T-cell (primary cell): ENCODE measurements at regions not wholly inside any gene's neighbourhood (a gene's known extent, or its start where the extent isn't known, plus 50 kb on each side); places are given as distances from the start of the nearest gene placed in this dataset.
"Not testable (repeated sequence)": the region's sequence is repeated elsewhere in the genome, so short reads cannot be mapped to it uniquely, and the experiment has no call there.

Source experiments
- ATAC-seq, 4 experiments: fragments of 200-7000 bp in 3 of 4; fragments of 150-1000 bp in 1 of 4; cut with Tn5 transposase; replicated peaks in 1 of 4; 1 replicate in 3 of 4; 2 replicates in 1 of 4; pipeline ENCODE4 v1.10.0; 2021; ENCODE audit warnings: moderate library complexity in 3 of 4, mild to moderate bottlenecking in 2 of 4, moderate number of reproducible peaks in 1 of 4
- CTCF ChIA-PET, 2 donors: fragments of 300-600 bp; sonication (Branson Sonifier 250); formaldehyde crosslinking; loops; one replicate each; lab custom pipeline; 2022; ENCODE audit warnings: antibody characterized with exemption in 2 of 2; lab: Charles Lee
- POLR2A ChIA-PET, 2 donors: fragments of 300-600 bp; sonication (Branson Sonifier 250); formaldehyde crosslinking; loops; one replicate each; lab custom pipeline; 2022; ENCODE audit warnings: antibody characterized with exemption in 2 of 2; lab: Charles Lee
- DNase-seq, 35 experiments: peaks; one replicate each; pipeline versions ENCODE4 v3.0.0 to v3.0.0-alpha.2; 2013 to 2023
- H3K27ac ChIP-seq: one replicate; pipeline ENCODE4 v1.5.1; 2013; ENCODE audit warnings: low read length
- H3K27me3 ChIP-seq, 2 experiments: replicated peaks in 1 of 2; 1 replicate in 1 of 2; 2 replicates in 1 of 2; pipeline versions ENCODE4 v1.6.1 to v1.7.0; 2013; ENCODE audit warnings: low read length in 1 of 2, mixed read lengths in 1 of 2; ENCODE audit not compliant: control insufficient read depth in 2 of 2, insufficient read depth in 2 of 2; ENCODE audit errors: extremely low read depth in 1 of 2
- H3K36me3 ChIP-seq, 2 donors: 1 replicate in 1 of 2; 2 replicates in 1 of 2; pipeline versions ENCODE4 v1.6.1 to v1.7.0; 2013; ENCODE audit warnings: low read length in 1 of 2; ENCODE audit not compliant: control insufficient read depth in 2 of 2, insufficient read depth in 1 of 2; ENCODE audit errors: extremely low read depth in 1 of 2
- H3K4me1 ChIP-seq, 2 experiments: 1 replicate in 1 of 2; 2 replicates in 1 of 2; pipeline versions ENCODE4 v1.6.1 to v1.7.0; 2013; ENCODE audit warnings: low read length in 2 of 2, mixed read lengths in 1 of 2; ENCODE audit not compliant: insufficient read depth in 2 of 2, control insufficient read depth in 1 of 2; ENCODE audit errors: extremely low read depth in 1 of 2
- H3K4me3 ChIP-seq, 2 donors: 1 replicate in 1 of 2; 2 replicates in 1 of 2; pipeline versions ENCODE4 v1.5.1 to v1.7.0; 2013; ENCODE audit warnings: mild to moderate bottlenecking in 2 of 2, low read length in 1 of 2, moderate library complexity in 1 of 2; ENCODE audit not compliant: control insufficient read depth in 1 of 2; ENCODE audit errors: extremely low read depth in 1 of 2
- H3K9me3 ChIP-seq: 2 replicates; pipeline ENCODE4 v1.7.0; 2013
- H3K27ac Mint-ChIP-seq, 2 donors: one replicate each; pipeline ENCODE4 v1.8.0; 2020 to 2021; ENCODE audit warnings: mild to moderate bottlenecking in 2 of 2, mixed read lengths in 2 of 2
- H3K27me3 Mint-ChIP-seq, 2 donors: one replicate each; pipeline ENCODE4 v1.8.0; 2021 to 2022; ENCODE audit warnings: mixed read lengths in 2 of 2
- H3K36me3 Mint-ChIP-seq: one replicate; pipeline ENCODE4 v1.8.0; 2021; ENCODE audit warnings: mixed read lengths
- H3K4me1 Mint-ChIP-seq, 3 donors: one replicate each; pipeline ENCODE4 v1.8.0; 2020 to 2022; ENCODE audit warnings: mixed read lengths in 3 of 3, mild to moderate bottlenecking in 1 of 3
- H3K4me3 Mint-ChIP-seq, 3 donors: one replicate each; pipeline ENCODE4 v1.8.0; 2020 to 2022; ENCODE audit warnings: mild to moderate bottlenecking in 3 of 3, mixed read lengths in 3 of 3, moderate library complexity in 3 of 3
- H3K9me3 Mint-ChIP-seq, 3 donors: one replicate each; pipeline ENCODE4 v1.8.0; 2020 to 2022; ENCODE audit warnings: mixed read lengths in 3 of 3
- WGBS: methylation state at CpG from one replicate; pipeline ENCODE4 v1.1.5; 2013; ENCODE audit warnings: missing lambda C conversion rate; ENCODE audit not compliant: insufficient coverage; 5-methylcytosine and 5-hydroxymethylcytosine counted together

DNA sequence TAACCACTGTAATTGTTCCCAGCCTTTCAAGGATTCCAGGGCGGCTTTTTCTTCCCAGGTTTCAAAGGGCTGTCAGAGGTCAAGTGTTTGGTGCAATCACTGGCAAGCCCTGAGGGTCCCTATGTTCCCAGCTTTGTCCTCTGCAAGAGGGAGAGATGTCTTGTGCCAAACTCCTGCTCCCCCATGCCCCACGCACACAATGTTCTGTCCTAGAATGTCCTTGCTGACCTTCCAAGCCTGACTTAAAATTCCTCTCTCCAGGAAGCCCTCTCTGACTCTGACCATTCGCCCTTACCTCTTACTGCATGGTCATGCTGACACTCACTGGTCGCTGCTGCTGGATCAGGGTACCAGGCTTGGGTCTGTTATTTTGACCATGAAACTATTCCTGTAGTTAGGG, 152.5 kb upstream of the KCND3 start:
- ChIA-PET CTCF (no interaction called here), POLR2A (no interaction called here)
- Mint-ChIP-seq H3K4me1 (no peaks in the 10 kb centered on the region), H3K36me3 (no peaks in the 10 kb centered on the region), H3K27me3 (peaks cover 24 to 36% of the 10 kb centered on the region in 2 donors), H3K9me3 (peaks cover 0 to 3% (median 0%) of the 10 kb centered on the region in 3 donors), H3K4me3 (no peak overlapping the region), H3K27ac (no peak overlapping the region)
- DNase-seq (no peak), ATAC-seq (no peak)
- no peaks in the 10 kb centered on the region for H3K36me3 ChIP-seq
- no peaks in the 10 kb centered on the region for H3K9me3 ChIP-seq
- H3K4me3 ChIP-seq, result no peak overlapping the region
- H3K27me3 ChIP-seq, result peaks cover 0 to 19% of the 10 kb centered on the region in 2 experiments
- no peak overlapping the region for H3K27ac ChIP-seq
- 71% methylated on average over 1 of the region's 4 CpGs for WGBS
- H3K4me1 ChIP-seq, result no peaks in the 10 kb centered on the region

DNA sequence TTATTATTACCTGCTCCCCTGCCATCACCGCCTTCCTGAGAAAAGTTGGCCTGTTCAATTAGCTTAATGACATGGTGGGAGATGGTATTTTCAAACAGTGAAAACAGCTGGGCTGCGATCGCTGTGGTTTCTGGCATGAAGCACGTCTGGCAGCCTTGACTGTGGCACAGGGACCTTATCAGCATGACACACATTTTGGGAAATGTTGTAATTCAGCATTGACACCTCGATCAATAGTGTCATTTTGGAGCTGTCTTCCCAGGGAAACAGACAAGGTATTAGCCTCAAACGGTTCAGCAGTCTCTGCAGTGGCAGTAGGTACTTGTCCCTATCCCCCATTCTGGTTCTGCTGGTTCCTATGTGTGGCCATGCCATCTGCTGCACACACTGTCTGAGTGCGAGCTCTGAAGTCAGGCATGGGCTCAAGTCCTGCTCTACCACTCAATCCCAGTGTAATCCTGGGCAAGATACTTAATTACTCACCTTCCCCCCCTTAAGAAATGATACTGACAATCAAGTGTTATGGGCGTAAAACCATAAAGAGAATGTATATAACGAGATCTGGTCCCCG, 154.5 kb upstream of the KCND3 start:
- H3K36me3 ChIP-seq, result no peaks in the 10 kb centered on the region
- no peaks in the 10 kb centered on the region for H3K4me1 Mint-ChIP-seq
- H3K4me3 Mint-ChIP-seq, result no peak overlapping the region
- no peaks in the 10 kb centered on the region for H3K4me1 ChIP-seq
- POLR2A ChIA-PET, result no interaction called here
- H3K27me3 Mint-ChIP-seq, result peaks cover 26 to 31% of the 10 kb centered on the region in 2 donors
- H3K36me3 Mint-ChIP-seq, result no peaks in the 10 kb centered on the region
- peaks cover 3 to 10% (median 7%) of the 10 kb centered on the region in 3 donors for H3K9me3 Mint-ChIP-seq
- CTCF ChIA-PET, result no interaction called here
- peaks cover 0 to 19% of the 10 kb centered on the region in 2 experiments for H3K27me3 ChIP-seq
- ATAC-seq, result no peak
- no peak for DNase-seq
- H3K27ac Mint-ChIP-seq, result no peak overlapping the region
- no peaks in the 10 kb centered on the region for H3K9me3 ChIP-seq
- no peak overlapping the region for H3K27ac ChIP-seq
- 61% methylated on average over 8 of the region's 10 CpGs for WGBS
- H3K4me3 ChIP-seq, result no peak overlapping the region

DNA sequence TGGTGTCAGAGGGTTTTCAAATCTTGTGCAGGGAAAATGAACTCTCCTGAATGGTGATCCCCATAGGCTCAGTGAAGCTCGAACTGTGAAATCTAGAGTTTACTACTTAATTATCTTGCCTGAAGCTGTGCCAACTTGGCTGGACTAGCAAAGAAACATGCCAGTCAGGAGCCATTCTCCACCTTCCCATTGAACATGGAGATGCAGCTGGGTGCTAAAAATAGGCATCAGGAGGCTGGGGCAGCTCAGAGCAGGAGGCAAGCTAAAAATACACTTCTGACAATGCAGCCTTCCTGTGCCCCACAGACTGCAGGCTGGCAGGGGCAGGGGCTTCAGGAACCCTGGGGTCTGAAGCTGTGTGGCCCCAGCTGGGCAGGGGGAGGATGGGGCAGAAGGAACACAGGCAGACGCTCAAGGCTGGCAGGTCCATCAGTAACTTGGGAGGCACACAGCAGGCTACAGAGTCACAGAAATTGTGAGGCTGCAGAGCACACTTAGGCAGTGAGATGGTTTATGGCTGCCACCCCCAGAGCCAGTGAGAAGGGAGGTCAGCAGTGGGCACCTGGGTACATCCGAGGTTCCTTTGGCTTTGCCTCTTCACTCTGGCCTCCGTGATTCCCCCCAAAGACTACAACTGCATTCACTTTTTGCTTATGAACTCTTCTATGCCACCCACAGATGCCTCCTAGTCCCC, 155.4 kb upstream of the KCND3 start:
- Histone ChIP-seq H3K4me1 (no peaks in the 10 kb centered on the region), H3K4me3 (no peak overlapping the region), H3K9me3 (no peaks in the 10 kb centered on the region), H3K27ac (no peak overlapping the region), H3K36me3 (no peaks in the 10 kb centered on the region), H3K27me3 (peaks cover 0 to 16% of the 10 kb centered on the region in 2 experiments)
- peaks cover 3 to 11% (median 9%) of the 10 kb centered on the region in 3 donors for H3K9me3 Mint-ChIP-seq
- CTCF ChIA-PET, result no interaction called here
- DNase-seq (no peak), ATAC-seq (no peak)
- H3K27me3 Mint-ChIP-seq, result peaks cover 26 to 29% of the 10 kb centered on the region in 2 donors
- no peaks in the 10 kb centered on the region for H3K4me1 Mint-ChIP-seq
- H3K36me3 Mint-ChIP-seq, result no peaks in the 10 kb centered on the region
- POLR2A ChIA-PET, result no interaction called here
- 40% methylated on average over 3 of the region's 4 CpGs for WGBS
- H3K27ac Mint-ChIP-seq, result peak overlapping the region in 1 of 2 donors; percentile 33
- H3K4me3 Mint-ChIP-seq, result no peak overlapping the region

DNA sequence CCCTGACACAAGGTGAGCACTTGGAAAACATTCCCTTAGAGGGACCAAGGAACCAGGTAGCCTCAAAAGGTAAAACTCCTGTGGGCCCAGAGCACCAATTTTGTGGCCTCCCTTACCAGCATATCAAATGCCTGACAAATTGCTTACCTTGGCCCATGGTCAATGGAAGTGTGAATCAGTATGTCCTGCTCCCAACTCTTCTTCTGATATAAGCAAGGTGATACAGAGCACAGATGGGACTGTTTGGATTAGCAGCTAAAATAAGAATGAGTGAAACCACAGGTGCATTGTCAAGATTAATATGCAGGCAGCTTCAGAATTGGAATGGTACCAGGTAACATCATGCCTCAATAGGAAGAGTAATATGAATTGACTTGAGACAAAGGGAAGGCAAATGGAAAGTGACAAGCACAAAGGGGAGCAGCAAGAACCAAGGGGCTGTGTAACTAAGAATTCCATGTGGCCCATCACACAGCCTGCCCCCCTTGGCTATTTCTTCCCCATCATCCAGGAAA, 156.8 kb upstream of the KCND3 start:
- Histone ChIP-seq H3K4me1 (no peaks in the 10 kb centered on the region), H3K36me3 (no peaks in the 10 kb centered on the region), H3K27me3 (peaks cover 0 to 16% of the 10 kb centered on the region in 2 experiments), H3K9me3 (no peaks in the 10 kb centered on the region), H3K27ac (no peak overlapping the region), H3K4me3 (no peak overlapping the region)
- DNase-seq, result no peak
- Mint-ChIP-seq H3K4me3 (no peak overlapping the region), H3K4me1 (no peaks in the 10 kb centered on the region), H3K27ac (no peak overlapping the region), H3K27me3 (peaks cover 22 to 25% of the 10 kb centered on the region in 2 donors), H3K36me3 (no peaks in the 10 kb centered on the region), H3K9me3 (peaks cover 3 to 21% (median 10%) of the 10 kb centered on the region in 3 donors)
- ChIA-PET CTCF (no interaction called here), POLR2A (no interaction called here)
- ATAC-seq, result no peak

DNA sequence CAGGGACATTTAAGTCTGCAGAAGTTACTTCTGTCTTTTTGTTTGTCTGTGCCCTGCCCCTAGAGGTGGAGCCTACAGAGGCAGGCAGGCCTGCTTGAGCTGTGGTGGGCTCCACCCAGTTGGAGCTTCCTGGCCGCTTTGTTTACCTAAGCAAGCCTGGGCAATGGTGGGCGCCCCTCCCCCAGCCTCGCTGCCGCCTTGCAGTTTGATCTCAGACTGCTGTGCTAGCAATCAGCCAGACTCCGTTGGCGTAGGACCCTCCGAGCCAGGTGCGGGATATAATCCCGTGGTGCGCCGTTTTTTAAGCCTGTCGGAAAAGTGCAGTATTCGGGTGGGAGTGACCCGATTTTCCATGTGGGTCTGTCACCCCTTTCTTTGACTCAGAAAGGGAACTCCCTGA, 170.7 kb upstream of the KCND3 start:
- H3K4me1 ChIP-seq, H3K4me3 ChIP-seq, H3K4me3 Mint-ChIP-seq, H3K9me3 ChIP-seq, H3K9me3 Mint-ChIP-seq, H3K36me3 ChIP-seq, H3K27ac ChIP-seq, POLR2A ChIA-PET, CTCF ChIA-PET, H3K36me3 Mint-ChIP-seq, H3K27me3 ChIP-seq, H3K27ac Mint-ChIP-seq, ATAC-seq, DNase-seq, H3K4me1 Mint-ChIP-seq: not testable (repeated sequence)
- WGBS, result no CpG with 5 or more reads among the region's 14 CpGs
- peaks cover 5 to 28% of the 10 kb centered on the region in 2 donors for H3K27me3 Mint-ChIP-seq

DNA sequence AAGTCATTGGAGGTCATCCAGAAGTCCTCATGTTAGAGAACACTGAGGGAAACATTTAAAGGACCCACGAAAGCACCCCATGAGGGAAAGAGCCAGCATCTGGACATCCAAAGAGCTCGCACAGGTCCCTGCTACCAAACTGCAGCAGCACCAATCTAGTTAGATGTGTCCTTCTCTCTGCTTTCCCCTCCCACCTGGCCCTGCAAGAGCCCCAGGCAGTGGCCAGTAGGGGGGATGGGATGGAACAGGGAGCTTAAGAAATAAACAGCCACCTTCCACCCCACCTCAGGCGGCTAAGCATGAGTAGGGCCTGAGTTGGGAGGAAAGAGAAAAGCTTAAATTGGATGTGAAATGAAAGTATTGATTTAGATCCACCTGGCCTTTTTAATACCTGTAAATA, 175.9 kb upstream of the KCND3 start:
- CTCF ChIA-PET, result no interaction called here
- Mint-ChIP-seq H3K27ac (no peak overlapping the region), H3K27me3 (peaks cover 18 to 37% of the 10 kb centered on the region in 2 donors), H3K4me3 (no peak overlapping the region), H3K4me1 (no peaks in the 10 kb centered on the region), H3K36me3 (no peaks in the 10 kb centered on the region), H3K9me3 (peaks cover 4 to 6% (median 6%) of the 10 kb centered on the region in 3 donors)
- Histone ChIP-seq H3K9me3 (no peaks in the 10 kb centered on the region), H3K27ac (no peak overlapping the region), H3K4me3 (no peak overlapping the region), H3K27me3 (peaks cover 0 to 12% of the 10 kb centered on the region in 2 experiments), H3K4me1 (no peaks in the 10 kb centered on the region), H3K36me3 (no peaks in the 10 kb centered on the region)
- ATAC-seq (no peak), DNase-seq (no peak)
- POLR2A ChIA-PET, result no interaction called here
- WGBS, result 56% methylated on average over 1 of the region's 3 CpGs
